ENCODE measurements at regions not wholly inside any gene's neighbourhood (a gene's known extent, or its start where the extent isn't known, plus 50 kb on each side); places are given as distances from the start of the nearest gene placed in this dataset.

DNA sequence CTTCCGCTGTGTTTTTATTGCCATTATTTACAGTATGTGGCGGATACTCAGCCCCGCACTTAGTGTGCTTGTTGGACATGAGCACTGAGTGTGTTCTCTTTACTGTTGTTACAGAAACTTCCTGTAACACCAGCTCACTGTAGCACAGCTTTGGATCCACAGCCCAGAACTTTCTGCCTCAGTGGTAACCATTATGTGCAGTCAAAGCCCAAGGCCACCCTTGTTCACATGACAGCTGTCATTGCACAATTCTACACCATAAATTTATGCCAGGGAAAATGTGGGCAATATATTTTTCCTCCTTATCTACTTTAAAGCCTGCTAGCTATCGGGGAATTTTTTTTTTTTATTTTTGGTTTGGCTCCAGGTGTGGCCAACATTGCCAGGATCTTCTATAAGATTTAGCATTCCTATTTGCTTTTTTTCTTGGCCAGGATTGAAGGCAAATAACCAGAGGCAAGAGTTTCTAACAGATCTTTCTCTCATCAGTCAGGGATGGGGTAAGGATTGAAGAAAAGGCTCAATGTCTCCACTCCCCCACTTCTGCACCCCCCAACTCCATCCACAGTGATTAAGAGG lies 176.0 kb upstream of the PELI2 start:
- no peak for TF ChIP-seq ZFX (IDR thresholded peaks at IDR 0.05)
- TF ChIP-seq, protein P1, sequence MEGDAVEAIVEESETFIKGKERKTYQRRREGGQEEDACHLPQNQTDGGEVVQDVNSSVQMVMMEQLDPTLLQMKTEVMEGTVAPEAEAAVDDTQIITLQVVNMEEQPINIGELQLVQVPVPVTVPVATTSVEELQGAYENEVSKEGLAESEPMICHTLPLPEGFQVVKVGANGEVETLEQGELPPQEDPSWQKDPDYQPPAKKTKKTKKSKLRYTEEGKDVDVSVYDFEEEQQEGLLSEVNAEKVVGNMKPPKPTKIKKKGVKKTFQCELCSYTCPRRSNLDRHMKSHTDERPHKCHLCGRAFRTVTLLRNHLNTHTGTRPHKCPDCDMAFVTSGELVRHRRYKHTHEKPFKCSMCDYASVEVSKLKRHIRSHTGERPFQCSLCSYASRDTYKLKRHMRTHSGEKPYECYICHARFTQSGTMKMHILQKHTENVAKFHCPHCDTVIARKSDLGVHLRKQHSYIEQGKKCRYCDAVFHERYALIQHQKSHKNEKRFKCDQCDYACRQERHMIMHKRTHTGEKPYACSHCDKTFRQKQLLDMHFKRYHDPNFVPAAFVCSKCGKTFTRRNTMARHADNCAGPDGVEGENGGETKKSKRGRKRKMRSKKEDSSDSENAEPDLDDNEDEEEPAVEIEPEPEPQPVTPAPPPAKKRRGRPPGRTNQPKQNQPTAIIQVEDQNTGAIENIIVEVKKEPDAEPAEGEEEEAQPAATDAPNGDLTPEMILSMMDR (conservative IDR thresholded peaks at IDR 0.05) = no peak
- H3K27ac ChIP-seq = peak overlapping the region; percentile 41; the same call in 1 of the 2 replicates

DNA sequence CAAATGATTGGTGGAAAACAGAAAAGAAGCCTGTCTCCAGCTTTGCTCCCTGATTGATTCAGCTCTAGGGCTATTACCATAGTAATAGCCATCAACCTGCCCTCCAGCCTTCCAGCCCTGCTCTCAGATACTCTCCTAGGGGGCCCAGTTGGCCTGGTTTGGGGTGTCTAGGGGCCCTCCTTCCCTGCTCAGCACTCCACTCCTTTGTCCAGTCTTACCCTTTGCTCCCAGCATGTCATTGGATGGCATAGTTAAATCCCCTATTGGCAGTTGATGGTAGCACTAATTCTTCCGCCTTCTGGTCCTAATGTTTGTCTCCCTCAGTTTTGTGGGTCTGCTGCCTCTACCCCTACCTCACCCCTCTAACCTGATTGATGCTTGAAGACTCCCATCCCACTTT lies 175.4 kb upstream of the PELI2 start:
- TF ChIP-seq, protein P1 (conservative IDR thresholded peaks at IDR 0.05) = no peak; the same call in 1 of the 2 replicates
- no peak for TF ChIP-seq ZFX (IDR thresholded peaks at IDR 0.05)
- peak overlapping the region; percentile 41 for H3K27ac ChIP-seq

DNA sequence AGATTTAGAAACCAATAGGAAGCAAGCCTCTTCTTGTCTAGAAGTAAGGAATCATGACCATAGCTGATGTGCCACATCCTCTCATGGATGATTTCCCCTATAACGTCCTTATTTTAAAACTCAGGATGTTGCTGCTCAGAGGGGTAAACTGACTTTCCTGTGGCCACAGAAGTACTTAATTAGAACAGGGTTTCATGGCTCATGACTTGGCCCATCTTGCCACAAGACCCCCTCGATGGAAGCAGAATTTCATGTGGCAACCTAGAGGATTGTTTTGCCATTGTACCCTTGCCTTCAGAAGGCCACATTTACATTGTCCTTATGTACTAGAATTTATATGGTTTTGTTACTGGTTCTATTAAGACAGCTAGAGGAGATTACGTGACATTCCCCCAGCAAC lies 173.5 kb upstream of the PELI2 start:
- TF ChIP-seq ZFX (IDR thresholded peaks at IDR 0.05) = no peak
- TF ChIP-seq, protein P1 (conservative IDR thresholded peaks at IDR 0.05) = no peak

DNA sequence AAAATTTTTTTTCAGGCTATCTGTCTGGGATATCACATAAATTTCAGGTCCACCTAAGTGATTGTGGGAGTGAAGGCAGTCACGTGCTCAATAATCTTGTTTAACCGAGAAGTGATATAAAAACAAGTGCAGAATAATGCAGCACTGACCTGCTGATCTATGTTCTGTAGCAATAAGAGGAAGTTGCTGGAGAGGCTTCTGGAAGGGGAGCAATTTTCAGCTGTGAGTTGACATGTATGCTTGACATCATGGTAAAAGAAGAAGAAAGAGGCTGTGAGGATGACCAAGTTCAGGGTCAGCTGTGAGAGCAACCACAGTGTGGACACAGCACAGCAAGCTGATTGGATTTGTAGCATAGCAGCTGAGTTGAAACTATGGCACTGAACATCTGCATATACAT lies 172.0 kb upstream of the PELI2 start:
- TF ChIP-seq ZFX (IDR thresholded peaks at IDR 0.05) = no peak
- TF ChIP-seq, protein P1 (conservative IDR thresholded peaks at IDR 0.05) = no peak
- no peak overlapping the region for H3K27ac ChIP-seq

More for the DNA sequence above, 173.5 kb upstream of the PELI2 start:
- no peak overlapping the region for H3K27ac ChIP-seq

DNA sequence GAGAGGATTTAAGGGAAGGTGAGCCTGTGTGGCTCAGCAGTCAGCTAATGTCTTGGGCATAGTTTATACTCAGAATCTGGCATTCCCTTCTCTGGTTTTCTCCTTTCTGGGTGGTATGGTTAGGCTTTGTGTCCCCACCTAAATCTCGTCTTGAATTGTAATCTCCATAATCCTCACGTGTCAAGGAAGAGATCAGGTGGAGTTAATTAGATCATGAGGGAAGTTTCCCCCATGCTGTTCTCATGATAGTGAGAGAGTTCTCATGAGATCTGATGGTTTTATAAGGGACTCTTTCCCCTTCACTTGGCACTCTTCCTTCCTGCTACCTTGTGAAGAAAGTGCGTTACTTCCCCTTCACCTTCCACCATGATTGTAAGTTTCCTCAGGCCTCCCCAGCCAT lies 169.8 kb upstream of the PELI2 start:
- H3K27ac ChIP-seq = no peak overlapping the region
- TF ChIP-seq, protein P1 (conservative IDR thresholded peaks at IDR 0.05) = no peak
- no peak for TF ChIP-seq ZFX (IDR thresholded peaks at IDR 0.05)

DNA sequence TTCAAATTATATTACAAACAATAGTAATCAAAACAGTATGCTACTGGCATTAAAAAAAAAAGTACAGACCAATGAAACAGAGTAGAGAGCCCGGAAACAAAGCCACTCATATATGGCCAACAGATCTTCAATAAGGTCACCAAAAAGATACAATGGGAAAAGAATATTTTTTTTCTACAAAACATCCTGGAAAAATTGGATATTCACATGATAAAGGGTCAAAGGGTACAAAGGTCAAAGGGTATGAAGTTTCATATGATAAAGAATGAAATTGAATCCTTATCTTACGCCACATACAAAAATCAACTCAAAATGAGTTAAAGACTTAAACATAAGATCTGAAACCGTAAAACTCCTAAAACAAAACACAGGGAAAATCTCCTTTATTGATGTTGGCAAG lies 168.5 kb upstream of the PELI2 start:
- TF ChIP-seq ZFX (IDR thresholded peaks at IDR 0.05) = no peak
- TF ChIP-seq, protein P1 (conservative IDR thresholded peaks at IDR 0.05) = no peak
- H3K27ac ChIP-seq = no peak overlapping the region

DNA sequence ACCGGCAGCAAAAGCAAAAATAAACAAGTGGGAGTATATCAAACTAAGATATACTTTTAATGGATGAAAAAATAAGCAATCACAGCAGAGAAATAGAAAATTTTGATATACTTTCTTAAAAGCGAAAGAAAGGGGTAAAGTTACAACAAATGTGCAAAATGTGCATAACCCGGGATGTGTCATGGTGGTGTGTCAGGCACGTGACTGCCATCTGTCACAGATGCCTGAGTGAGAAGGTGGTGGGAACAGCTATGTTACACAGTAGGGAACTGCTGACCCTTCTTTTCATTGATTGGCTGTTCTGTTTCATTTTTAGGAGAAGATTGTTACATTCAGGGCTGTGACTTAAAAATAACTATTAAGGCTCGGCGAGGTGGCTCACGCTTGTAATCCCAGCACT lies 168.1 kb upstream of the PELI2 start:
- TF ChIP-seq, protein P1 (conservative IDR thresholded peaks at IDR 0.05) = no peak
- TF ChIP-seq ZFX (IDR thresholded peaks at IDR 0.05) = no peak
- H3K27ac ChIP-seq = no peak overlapping the region
